SIG-M5 treated with dmso at 0.1 percent for 504 hours (cell line): ENCODE measurements at regions not wholly inside any gene's neighbourhood (a gene's known extent, or its start where the extent isn't known, plus 50 kb on each side); places are given as distances from the start of the nearest gene placed in this dataset.

Experiments used
- DNase-seq: peaks from one replicate; lab custom pipeline; 2025; ENCODE audit not compliant: unreplicated experiment; lab: John Stamatoyannopoulos, UW

- DNase-seq: peak; percentile 16
Observed at GRCh38 chr6:43838276-43839036, 68.4 kb downstream of the VEGFA start.

- no peak for DNase-seq
Observed at GRCh38 chr6:43837507-43837906, 67.5 kb downstream of the VEGFA start.

GRCh38 chr6:43836507-43837240 is 66.7 kb downstream of the VEGFA start:
- no peak for DNase-seq
